Activated CD8-positive, alpha-beta memory T cell treated with anti-CD3 and anti-CD28 coated beads, Interleukin-2, amount 50 U/mL, for 24 hours (primary cell): ENCODE measurements at regions not wholly inside any gene's neighbourhood (a gene's known extent, or its start where the extent isn't known, plus 50 kb on each side); places are given as distances from the start of the nearest gene placed in this dataset.

Experiments
- DNase-seq: peaks from one replicate; pipeline ENCODE4 v3.0.0-alpha.2; 2020; ENCODE audit errors: extremely low read depth

DNA sequence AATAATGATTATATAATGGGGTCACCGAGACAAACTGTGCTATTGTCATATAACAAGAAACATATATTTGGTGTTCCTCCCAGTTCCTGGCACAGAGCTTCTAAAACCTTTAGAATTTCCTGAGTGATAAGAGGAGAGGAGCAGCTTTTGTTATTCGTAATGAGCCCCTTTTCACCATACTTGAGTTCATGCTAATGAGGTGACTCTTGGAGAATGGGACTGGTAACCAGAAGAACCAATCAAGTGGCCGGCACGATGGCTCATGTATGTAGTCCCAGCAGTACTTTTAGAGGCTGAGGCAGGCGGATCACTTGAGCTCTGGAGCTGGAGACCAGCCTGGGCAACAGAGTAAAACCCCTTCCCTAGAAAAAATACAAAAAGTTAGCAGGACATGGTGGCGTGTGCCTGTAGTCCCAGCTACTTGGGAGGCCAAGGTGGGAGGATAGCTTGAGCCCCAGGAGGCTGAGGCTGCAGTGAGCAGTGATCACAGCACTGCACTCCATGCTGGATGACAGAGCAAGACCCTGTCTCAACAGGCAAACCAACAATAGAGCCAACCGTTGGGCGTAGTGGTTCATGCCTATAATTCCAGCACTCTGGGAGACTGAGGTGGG, 62.7 kb upstream of the FTH1 start:
- no peak for DNase-seq

DNA sequence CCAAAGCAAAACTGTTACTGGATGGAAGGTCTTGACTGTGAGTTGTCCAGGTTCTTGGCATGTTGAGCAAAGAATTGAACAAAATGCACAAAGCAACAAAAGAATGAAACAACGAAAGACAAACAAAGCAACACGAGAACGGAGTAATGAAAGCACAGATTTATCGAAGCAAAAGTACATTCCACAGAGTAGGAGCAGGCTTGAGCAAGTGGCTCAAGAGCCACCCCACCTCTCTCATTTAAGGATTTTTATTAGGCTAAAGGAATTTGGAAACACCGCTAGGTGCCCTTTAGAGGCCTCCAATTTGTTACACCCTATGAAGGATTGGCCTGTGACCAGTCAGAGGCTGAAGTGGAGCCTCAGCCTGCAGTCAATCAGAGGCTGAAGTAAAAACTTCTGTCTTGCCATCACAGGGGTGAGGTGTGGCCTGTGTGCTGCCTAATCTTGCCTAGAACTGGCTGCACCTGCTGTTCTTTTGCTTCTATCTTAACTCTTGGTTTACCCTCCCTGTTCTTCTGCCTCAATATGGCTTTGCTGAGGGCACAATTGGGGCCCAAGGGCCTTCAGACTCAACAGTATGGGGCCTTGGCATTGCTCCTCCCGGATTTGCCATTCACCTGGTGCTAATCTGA, 59.4 kb upstream of the FTH1 start:
- DNase-seq, result no peak

DNA sequence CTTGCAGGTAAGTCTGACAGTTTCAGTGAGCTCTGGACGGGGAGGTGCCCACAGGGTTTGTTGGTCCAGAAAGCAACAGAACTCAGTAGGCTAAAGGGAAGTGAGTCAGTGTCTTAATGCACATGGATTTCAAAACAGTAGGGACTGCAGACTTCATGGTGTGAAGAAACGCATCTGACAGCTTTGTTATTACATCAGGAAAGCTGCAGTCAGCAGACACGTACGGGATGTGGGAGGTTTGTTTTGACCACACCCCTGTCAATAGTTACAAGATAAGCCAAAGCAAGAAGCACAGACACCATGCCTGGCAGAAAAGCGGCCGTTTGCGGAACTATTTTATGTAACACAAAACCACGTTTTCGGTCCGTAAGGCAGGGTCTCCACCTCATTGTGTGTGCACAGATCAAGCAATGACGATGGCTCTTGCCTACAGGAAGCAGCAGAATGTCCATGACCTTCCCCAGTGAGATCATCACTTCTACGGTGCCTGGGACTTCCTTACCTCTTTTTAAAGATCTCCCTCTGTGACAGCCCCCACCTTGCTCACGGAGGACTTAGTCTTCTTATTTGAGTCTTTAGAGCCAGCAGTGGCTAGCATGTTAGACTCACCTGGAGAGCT, 58.2 kb upstream of the FTH1 start:
- DNase-seq, result peak; percentile 26

DNA sequence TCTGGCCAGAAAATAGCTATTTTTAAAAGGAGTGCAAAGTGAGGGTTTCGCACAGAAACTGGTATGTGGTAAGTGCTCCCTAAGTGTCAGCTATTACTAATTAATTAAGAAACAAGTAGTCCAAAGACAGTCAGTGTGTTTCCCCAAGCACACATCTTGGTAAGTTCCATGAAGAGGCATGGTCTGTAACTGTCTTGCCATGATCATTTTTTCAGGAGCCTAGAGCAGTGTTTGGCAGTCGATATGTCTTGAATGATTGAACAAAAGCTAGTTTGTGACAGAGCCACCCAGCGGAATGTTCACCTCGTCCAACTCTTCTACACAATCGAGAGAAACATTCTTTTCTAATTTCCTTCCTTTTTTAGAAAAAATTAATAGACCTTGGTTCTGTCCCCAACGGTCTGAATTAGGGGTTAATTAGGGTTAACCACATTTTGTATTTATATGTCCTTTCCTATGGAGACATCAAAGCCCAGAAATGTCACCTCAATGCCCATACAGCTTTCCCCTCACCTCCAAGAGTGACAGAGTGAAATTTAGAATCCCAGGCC, 57.6 kb upstream of the FTH1 start:
- no peak for DNase-seq

DNA sequence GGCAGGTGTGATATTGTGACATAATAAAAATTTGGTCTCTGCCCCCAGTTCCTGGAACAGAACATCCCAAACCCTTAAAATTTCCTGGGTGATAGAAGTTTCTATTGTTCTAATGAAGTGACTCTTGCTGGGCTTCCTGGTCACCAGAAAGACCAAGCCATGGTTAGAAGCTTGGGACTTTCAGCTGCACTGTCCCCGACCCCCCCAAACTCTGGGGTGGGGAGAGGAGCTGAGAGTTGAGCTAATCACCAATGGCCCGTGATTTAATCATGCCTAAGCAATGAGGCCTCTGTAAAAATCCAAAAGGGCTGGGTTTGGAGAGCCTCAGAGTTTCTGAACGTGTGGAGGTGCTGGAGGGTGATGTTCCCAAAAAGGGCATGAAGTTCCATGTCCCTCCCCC, 54.8 kb upstream of the FTH1 start:
- DNase-seq, result no peak

DNA sequence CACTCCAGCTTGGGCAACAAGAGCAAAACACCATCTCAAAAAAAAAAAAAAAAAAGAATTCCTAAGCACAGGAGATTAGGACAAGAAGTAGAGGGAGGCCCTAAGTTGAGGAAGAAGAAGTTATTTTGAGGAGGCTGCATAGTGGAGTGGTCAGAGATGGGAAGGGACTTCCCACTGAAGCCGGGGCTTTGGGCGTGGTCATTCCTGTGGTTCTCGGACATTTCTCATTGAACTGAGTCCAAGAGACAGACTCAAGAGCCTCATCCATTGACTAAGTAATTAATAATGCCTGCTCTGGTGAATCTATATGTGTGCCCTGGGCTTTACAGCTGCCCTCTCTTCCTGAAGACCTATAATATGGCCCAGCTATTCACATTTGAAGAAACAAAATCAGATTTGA, 53.2 kb upstream of the FTH1 start:
- DNase-seq, result no peak

DNA sequence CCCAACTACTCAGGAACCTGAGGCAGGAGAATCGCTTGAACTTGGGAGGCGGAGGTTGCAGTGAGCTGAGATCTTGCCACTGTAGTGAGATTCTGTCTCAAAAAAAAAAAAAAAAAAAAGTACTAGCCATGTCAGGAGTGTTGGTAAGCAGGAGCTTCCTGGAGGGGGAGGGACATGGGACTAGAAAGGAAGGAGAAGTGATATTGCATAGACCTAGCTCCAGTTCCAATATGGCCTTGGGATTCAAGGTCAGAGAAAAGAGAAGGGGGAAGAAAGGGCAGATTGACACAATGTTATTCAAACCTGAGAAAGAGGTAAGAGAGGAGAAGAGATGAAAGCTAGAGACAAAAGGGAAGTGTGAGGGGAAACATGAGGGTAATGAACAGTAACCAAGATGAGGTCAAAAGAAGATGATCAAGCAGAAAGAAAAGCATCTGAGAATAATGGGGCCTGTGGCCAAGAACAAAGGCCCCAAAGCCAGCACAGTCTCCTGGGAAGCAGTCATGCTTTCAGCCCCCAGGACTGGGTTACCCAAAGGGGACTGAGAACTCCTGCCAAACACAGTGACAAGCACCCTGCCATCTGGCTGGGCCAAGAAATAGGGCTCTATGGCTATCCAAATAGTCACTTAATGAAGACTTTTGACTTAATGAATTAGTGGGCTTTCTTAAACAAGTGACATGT, 51.7 kb upstream of the FTH1 start:
- DNase-seq, result no peak

DNA sequence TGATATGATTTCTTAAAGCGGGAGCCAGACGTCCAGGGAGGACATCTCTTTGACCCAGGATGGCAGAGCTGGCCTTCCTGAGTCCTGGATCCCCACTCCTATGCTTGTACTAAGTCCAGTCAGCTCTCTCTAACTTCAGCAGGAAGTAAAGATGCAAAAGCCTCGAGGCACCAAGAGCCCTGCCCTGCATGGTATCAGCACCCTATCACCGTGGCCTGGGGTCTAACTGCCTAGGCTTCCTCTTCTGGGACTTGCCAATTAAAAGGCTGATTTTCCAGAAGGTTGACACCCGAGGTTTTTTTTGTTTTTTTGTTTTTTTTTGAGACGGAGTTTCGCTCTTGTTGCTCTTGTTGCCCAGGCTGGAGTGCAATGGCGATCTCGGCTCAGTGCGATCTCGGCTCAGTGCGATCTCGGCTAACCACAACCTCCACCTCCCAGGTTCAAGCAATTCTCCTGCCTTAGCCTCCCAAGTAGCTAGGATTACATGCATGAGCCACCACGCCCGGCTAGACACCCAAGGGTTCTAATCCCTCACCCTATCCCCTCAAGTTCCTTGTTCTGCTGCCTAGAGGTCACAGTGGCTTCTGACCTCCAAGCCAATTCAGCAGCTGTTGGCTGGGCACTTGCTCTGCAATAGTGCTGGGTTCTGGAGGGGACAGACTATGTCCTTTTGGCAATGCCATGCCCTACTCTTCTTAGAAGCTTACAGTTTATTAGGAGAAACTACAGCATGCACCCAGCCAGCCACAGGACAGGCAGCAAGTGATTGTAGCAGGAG, 50.6 kb upstream of the FTH1 start:
- no peak for DNase-seq
